ENCODE measurements at regions not wholly inside any gene's neighbourhood (a gene's known extent, or its start where the extent isn't known, plus 50 kb on each side); places are given as distances from the start of the nearest gene placed in this dataset.

GRCh38 chr16:52077607-52078006 lies 469.3 kb downstream of the TOX3 start:
- no peak for TF ChIP-seq CTCF (IDR thresholded peaks at IDR 0.05; ENCODE audit: extremely low read depth, low read depth, low read length)
- H3K4me1 ChIP-seq (ENCODE audit: insufficient read depth, low read length): no peaks in the 10 kb centered on the region
- no peaks in the 10 kb centered on the region for H3K27me3 ChIP-seq (ENCODE audit: insufficient read depth, low read length)
- H3K36me3 ChIP-seq (ENCODE audit: insufficient read depth, low read length): no peaks in the 10 kb centered on the region
- H2AFZ ChIP-seq (ENCODE audit: low read length): no peak overlapping the region
- no peak for DNase-seq (ENCODE audit: insufficient read length, low spot score, missing footprints)
- no peak overlapping the region for H3K27ac ChIP-seq (ENCODE audit: low read depth, low read length)
- no peaks in the 10 kb centered on the region for H3K9me3 ChIP-seq (ENCODE audit: low read depth, low read length)
- H3K79me2 ChIP-seq (ENCODE audit: insufficient read depth, low read length): no peaks in the 10 kb centered on the region
- H4K20me1 ChIP-seq (ENCODE audit: insufficient read depth, low read length): no peaks in the 10 kb centered on the region
- no peak overlapping the region for H3K4me2 ChIP-seq (ENCODE audit: insufficient read depth, low read length)
- no peak overlapping the region for H3K4me3 ChIP-seq (ENCODE audit: insufficient read depth, low read length)

GRCh38 chr16:52076801-52077201 lies 470.1 kb downstream of the TOX3 start:
- no peak for DNase-seq (ENCODE audit: insufficient read length, low spot score, missing footprints)
- TF ChIP-seq CTCF (IDR thresholded peaks at IDR 0.05; ENCODE audit: extremely low read depth, low read depth, low read length): no peak

GRCh38 chr16:52076332-52076731 lies 470.6 kb downstream of the TOX3 start:
- no peaks in the 10 kb centered on the region for H3K4me1 ChIP-seq (ENCODE audit: insufficient read depth, low read length)
- H3K4me2 ChIP-seq (ENCODE audit: insufficient read depth, low read length): no peak overlapping the region
- TF ChIP-seq CTCF (IDR thresholded peaks at IDR 0.05; ENCODE audit: extremely low read depth, low read depth, low read length): no peak
- no peak overlapping the region for H3K4me3 ChIP-seq (ENCODE audit: insufficient read depth, low read length)
- H3K27ac ChIP-seq (ENCODE audit: low read depth, low read length): no peak overlapping the region
- H3K9me3 ChIP-seq (ENCODE audit: low read depth, low read length): no peaks in the 10 kb centered on the region
- no peaks in the 10 kb centered on the region for H3K79me2 ChIP-seq (ENCODE audit: insufficient read depth, low read length)
- DNase-seq (ENCODE audit: insufficient read length, low spot score, missing footprints): no peak
- no peak overlapping the region for H2AFZ ChIP-seq (ENCODE audit: low read length)
- H3K36me3 ChIP-seq (ENCODE audit: insufficient read depth, low read length): no peaks in the 10 kb centered on the region
- no peaks in the 10 kb centered on the region for H4K20me1 ChIP-seq (ENCODE audit: insufficient read depth, low read length)
- H3K27me3 ChIP-seq (ENCODE audit: insufficient read depth, low read length): no peaks in the 10 kb centered on the region

More at GRCh38 chr16:52076801-52077201, 470.1 kb downstream of the TOX3 start:
- no peaks in the 10 kb centered on the region for H3K36me3 ChIP-seq (ENCODE audit: insufficient read depth, low read length)
- no peaks in the 10 kb centered on the region for H3K79me2 ChIP-seq (ENCODE audit: insufficient read depth, low read length)
- no peak overlapping the region for H2AFZ ChIP-seq (ENCODE audit: low read length)
- H4K20me1 ChIP-seq (ENCODE audit: insufficient read depth, low read length): no peaks in the 10 kb centered on the region
- no peaks in the 10 kb centered on the region for H3K27me3 ChIP-seq (ENCODE audit: insufficient read depth, low read length)
- H3K4me1 ChIP-seq (ENCODE audit: insufficient read depth, low read length): no peaks in the 10 kb centered on the region
- no peak overlapping the region for H3K27ac ChIP-seq (ENCODE audit: low read depth, low read length)
- H3K4me3 ChIP-seq (ENCODE audit: insufficient read depth, low read length): no peak overlapping the region
- no peaks in the 10 kb centered on the region for H3K9me3 ChIP-seq (ENCODE audit: low read depth, low read length)
- no peak overlapping the region for H3K4me2 ChIP-seq (ENCODE audit: insufficient read depth, low read length)

GRCh38 chr16:52074133-52074532 lies 472.8 kb downstream of the TOX3 start:
- Histone ChIP-seq H2AFZ (ENCODE audit: low read length) (no peak overlapping the region), H3K36me3 (ENCODE audit: insufficient read depth, low read length) (no peaks in the 10 kb centered on the region), H4K20me1 (ENCODE audit: insufficient read depth, low read length) (no peaks in the 10 kb centered on the region), H3K4me3 (ENCODE audit: insufficient read depth, low read length) (no peak overlapping the region), H3K27me3 (ENCODE audit: insufficient read depth, low read length) (no peaks in the 10 kb centered on the region), H3K4me1 (ENCODE audit: insufficient read depth, low read length) (no peaks in the 10 kb centered on the region), H3K9me3 (ENCODE audit: low read depth, low read length) (no peaks in the 10 kb centered on the region), H3K27ac (ENCODE audit: low read depth, low read length) (no peak overlapping the region), H3K79me2 (ENCODE audit: insufficient read depth, low read length) (no peaks in the 10 kb centered on the region), H3K4me2 (ENCODE audit: insufficient read depth, low read length) (no peak overlapping the region)
- TF ChIP-seq CTCF (IDR thresholded peaks at IDR 0.05; ENCODE audit: extremely low read depth, low read depth, low read length): no peak
- no peak for DNase-seq (ENCODE audit: insufficient read length, low spot score, missing footprints)
